ENCODE measurements at regions not wholly inside any gene's neighbourhood (a gene's known extent, or its start where the extent isn't known, plus 50 kb on each side); places are given as distances from the start of the nearest gene placed in this dataset.
"Not testable (repeated sequence)": the region's sequence is repeated elsewhere in the genome, so short reads cannot be mapped to it uniquely, and the experiment has no call there.

DNA sequence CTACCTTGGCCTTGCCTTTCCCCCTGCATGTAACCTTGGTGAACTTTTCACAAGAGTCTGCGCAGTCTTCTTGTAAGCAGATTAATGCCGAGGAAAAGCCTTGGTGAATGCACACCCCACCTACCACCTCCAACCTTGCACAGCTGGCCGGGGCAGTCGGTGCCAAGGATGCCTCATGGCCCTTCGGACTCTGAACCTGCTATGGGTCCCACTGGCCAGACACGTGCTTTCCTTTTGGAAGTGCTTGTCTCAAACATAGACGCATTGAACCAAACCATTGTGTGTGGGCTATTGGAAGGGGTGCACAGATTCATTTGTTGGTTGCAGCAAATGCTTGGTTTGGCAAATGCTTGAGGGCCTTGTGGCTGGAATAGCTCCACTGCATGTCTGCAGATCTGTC is 109.0 kb upstream of the PLGLB2 start:
- DNase-seq (ENCODE audit: low read depth in 2 of 2): not testable (repeated sequence)

DNA sequence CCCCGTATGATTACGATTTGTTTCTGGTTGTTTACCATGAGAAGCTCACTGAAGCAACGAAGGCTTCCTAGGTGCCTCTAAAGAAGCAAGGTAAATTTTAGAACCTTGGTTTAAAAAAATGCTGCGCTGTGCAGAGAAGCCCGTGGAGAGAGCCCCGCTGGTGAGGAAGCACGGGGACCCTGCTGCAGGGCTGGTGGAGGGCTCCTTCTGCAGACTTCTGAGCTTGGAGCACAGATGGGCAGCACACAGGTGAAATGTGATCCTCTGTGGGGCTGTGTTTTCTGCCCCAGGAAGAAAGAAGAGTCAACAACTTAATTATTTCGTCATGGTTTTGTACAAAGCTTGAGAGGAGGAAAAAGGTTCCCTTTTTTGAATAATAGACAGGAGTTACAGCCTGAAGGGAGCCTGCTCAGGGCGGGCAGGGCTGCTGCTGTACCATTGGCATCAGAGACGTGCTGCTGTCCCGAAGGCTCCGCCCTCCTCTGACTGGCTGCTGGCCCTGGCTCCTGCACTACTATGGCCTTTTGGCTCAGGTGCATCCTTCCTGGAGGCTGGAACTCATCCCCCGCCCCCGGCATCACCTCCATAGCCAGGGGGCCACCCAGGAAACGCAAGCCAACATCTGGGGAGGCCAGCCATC is 108.0 kb upstream of the PLGLB2 start:
- DNase-seq (ENCODE audit: low read depth in 2 of 2): not testable (repeated sequence)

DNA sequence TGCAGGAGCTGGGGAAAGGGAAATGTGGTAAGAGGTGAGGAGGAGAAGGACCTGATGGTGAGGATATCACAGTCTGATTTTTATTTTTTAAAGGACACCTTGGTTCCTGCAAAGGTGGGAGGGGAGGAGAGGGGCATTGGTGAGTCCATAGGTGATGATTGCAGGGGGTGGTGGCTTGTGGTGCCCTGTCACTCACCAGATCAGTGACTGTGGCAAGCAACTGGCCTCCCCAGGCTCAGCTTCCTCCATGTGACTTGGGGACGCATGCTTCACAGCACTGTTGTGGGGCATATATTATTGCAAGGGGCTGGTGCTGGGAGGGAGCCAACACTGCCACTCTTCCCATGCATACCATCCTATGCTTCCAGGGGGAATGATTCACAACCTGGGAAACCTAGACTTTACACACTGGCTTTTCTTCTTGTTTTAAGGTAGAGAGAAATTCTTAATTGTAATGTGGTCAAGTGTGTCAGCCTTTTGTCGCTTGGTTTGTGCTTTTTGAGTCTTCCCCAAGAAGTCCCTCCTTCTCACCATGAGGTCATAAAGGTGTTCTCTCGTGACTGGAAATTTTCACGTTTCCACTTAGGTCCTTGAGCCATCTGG is 106.8 kb upstream of the PLGLB2 start:
- not testable (repeated sequence) for DNase-seq (ENCODE audit: low read depth in 2 of 2)

DNA sequence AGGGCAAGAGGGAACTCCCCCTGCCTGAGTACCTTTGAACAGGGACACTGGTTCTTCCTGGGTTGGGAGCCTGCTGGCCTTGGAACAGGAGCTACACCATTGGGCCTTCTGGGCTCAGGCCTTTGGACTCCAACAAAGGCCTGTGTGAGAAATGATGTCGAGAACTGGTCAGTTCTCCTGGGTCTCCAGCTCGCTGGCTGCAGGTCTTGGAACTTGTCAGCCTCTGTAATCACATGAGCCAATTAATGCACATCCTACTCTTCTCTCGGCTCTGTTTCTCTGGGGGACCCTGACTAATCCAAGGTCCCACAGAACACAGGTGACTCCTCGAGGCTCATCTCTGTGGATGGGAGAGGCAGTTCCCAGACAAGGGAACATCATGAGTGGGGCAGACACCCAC is 104.7 kb upstream of the PLGLB2 start:
- not testable (repeated sequence) for DNase-seq (ENCODE audit: low read depth in 2 of 2)

DNA sequence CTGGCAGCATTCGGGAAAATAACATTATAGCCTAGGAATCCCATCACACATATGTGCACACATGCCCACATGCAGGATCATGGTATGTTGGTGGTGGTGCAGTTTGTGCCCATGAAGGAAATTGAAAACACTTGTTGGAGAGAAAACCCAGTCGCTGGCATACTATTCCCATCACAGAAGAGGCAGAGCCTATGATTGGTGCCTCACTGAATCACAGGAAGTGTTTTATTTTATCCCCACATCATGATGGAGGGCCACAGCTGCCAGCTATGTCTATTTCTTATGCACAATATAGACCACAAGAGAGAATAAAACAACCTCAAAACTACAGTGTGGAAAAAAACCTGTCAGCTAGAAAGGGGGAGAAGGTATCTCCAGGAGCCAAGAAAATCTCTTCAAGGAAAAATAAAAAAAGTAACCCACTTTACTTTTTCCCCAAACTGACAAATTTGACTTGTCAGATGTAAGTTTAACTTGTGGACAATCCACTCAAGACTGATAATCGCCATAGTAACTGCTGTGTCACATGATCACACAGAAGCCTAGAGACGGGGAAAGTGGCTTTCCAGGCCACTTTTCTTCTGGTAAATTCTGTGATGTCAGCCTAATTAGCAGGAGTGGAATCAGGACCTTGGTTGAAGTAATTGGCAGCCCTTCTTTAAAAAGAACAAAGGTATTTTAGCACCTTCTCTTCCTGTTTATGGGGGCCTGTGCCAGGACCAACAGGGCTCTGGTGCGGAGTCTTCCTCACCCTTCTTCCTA is 100.0 kb upstream of the PLGLB2 start:
- DNase-seq (ENCODE audit: low read depth in 2 of 2): peak in 1 of 2 donors; percentile 19

DNA sequence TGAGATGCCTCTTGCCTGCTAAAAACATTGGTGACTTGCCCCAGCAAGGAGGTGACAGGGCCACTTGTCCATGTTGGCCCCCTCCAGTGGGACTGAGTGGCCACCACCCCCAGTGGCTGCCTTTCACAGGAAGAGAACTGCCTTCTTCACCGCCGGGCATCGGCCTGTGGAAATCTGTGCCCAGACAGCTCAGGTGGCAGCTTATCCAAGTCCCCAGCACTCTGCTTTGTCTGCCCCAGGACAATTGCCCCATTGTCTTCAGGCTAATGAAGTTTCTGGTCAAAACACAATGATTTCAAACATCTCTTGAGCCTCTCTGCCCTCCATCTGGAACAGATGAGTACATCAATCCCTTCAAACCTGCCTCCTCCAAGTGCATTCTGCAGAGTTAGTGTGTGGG is 99.1 kb upstream of the PLGLB2 start:
- DNase-seq (ENCODE audit: low read depth in 2 of 2): not testable (repeated sequence)

DNA sequence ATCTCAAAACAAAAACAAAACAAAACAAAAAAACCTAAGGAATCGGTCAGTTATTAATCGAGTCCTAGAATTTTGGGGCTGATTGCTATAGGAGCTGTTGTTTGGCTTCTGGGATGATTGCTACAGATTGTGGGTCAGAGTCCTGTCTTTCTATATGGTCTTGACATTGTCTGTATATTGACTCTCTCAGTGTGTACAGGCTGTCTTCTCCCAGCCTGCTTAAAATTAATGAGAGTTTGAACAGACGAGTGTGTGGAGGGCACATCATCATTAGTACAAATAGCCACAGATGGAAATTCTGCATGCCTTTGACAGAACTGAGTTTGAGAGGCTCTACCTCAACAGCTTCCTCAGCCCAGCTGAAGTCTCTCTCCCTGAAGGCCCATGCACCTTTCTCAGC is 98.0 kb upstream of the PLGLB2 start:
- not testable (repeated sequence) for DNase-seq (ENCODE audit: low read depth in 2 of 2)

DNA sequence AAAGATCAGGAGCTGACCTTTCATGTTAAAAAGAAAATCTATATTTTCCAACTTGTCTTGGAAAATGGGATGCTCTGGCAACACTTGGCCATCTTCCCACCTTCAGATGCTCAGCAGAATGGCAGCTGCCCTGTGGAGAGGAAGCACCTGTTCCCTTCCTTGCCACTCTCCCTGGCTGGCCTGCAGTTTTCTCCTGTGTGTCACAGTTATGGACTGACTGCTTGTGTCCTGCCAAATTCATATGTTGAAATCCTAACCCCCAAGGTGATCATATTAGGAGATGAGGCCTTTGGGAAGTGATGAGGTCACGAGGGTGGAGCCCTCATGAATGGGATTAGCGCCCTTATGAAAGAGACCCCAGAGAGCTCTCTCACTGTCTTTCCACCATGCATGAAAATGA is 97.0 kb upstream of the PLGLB2 start:
- DNase-seq (ENCODE audit: low read depth in 2 of 2): not testable (repeated sequence)

DNA sequence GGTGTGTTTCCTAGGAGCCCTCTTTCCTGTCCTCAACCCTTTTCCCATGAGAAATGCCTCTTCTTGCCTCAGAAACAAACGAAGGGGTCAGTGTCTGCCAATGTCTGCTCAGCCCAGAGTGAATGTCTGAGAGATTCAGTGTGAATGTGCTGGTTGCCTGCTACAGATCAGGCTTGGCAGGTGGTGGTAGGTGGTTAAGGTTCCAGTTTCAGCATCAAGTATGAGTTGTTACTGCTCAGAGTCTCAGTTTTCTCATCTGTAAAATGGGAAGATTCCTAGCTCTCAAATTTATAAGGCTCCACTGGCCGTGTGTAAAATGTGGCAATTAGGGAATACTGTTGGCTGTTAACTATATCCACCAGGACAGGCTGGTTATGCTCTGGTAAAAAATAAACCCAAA is 96.3 kb upstream of the PLGLB2 start:
- DNase-seq (ENCODE audit: low read depth in 2 of 2): peak in 1 of 2 donors; percentile 8

DNA sequence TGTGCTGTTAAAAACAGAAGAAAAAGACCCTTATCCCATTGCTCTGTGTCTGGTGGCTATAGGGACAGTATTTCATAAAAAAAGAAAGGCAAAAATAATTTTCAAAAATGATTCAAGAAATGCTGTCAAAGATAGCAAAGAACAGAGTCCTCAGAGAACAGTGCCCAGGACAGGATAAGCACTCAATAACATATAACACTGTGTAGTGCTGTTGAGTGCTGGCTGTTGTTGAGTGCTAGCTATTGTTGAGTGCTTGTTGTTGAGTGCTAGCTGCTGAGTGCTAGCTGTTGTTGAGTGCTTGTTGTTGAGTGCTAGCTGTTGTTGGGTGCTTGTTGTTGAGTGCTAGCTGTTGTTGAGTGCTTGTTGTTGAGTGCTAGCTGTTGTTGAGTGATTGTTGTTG is 94.5 kb upstream of the PLGLB2 start:
- DNase-seq (ENCODE audit: low read depth in 2 of 2): not testable (repeated sequence)

DNA sequence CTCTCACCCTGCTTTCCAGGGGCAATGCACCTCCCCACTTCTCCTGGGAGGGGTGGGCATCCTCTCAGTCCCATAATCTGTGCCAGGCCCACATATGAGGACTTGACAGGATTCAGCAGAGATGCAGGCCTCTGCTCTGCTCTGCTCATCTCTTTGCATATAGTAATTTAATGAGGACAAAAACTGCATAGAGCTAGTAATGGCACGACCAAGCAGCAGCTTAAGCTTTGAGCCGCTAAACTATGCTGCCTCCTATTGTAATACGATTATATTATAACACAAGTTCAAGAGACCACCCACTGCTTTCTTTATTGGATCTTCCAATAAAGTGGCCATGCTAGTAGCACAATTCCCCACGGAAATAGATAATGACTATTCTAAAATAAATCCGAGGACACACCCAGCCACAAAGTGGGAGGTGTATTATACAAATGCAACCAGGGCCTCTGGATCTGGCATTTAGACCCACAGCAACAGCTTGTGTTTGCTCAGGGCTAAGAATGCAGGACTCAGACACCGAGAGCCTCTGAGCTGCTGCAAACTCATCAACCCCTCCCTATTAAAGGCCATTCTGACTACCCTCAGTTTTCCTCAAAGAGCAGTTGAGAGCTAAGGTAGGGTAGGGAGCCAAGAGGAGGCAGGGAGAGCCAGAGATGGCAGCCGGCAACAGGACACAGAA is 93.6 kb upstream of the PLGLB2 start:
- DNase-seq (ENCODE audit: low read depth in 2 of 2): not testable (repeated sequence)

DNA sequence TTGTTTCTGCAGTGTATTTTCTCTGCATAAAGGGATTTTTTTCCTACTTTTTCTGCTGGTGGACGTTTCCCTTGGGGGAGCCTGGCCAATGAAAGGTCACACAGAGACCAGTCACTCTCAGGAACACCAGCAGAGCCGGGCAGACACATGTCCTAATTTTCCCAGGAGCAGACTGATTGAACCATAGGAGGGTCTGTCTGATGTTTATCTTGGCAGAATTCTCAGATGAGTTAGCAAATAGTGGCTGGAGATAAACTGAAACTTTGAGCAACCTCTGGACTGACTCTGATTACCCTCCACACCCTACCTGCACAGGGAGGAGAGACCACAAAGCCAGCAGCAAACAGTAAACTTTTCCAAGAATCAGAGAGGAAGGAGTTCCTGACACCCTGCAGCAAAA is 90.0 kb upstream of the PLGLB2 start:
- DNase-seq (ENCODE audit: low read depth in 2 of 2): not testable (repeated sequence)

DNA sequence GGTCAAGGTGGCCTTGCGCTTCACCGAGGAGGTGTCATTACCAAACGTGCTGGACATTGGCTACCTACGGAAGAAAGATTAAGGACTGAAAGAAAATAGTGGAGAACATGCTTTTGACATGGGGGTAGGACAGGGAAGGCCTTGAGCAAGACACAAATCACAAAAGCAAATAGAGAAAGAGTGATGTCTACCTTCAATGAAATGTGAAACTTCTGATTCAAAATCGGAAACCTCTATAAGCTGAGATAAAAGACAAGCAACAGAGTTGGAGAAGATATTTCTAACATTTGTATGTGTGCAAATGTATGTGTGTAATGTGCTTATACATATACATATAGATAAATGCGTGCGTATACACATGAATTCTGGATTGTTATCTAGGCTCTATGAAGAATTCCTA is 89.5 kb upstream of the PLGLB2 start:
- DNase-seq (ENCODE audit: low read depth in 2 of 2): not testable (repeated sequence)

DNA sequence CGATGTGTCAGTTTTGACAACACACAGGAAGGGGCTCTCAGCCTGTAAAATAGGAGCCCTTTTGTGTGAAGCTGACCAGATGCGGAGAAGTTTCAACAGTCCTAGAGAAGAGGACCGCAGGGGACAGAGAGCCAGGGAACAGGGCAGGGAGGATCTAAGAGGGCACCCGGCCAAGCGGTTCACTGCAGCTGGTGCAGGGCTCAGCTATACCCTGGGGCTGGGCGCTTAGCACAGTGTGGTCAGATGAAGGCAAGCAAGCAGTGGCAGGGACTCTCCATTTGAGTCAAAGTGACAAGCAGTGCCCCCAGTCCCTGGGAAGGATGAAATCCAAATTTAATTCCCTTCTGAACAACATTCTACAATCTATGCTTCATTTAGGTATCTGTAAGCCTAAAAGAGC is 88.9 kb upstream of the PLGLB2 start:
- not testable (repeated sequence) for DNase-seq (ENCODE audit: low read depth in 2 of 2)

DNA sequence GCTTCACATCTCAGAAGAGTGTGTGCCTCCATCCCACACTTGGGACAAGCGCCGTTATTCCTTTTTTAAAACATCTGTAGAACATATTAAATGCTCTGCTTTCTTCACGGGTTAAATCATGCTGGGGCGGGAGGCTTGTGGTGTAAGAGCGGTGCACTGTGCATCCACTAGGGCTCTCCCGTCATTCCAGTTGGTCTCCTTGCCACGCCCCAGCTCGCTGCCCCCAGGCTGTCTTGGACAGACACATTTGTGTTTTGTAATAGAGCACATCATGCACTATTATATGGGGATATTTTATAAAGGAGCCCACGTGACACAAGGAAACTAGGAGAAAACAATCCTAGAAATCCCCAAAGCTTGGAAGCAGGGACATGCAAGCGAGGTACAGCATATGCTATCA is 87.7 kb upstream of the PLGLB2 start:
- DNase-seq (ENCODE audit: low read depth in 2 of 2): not testable (repeated sequence)

DNA sequence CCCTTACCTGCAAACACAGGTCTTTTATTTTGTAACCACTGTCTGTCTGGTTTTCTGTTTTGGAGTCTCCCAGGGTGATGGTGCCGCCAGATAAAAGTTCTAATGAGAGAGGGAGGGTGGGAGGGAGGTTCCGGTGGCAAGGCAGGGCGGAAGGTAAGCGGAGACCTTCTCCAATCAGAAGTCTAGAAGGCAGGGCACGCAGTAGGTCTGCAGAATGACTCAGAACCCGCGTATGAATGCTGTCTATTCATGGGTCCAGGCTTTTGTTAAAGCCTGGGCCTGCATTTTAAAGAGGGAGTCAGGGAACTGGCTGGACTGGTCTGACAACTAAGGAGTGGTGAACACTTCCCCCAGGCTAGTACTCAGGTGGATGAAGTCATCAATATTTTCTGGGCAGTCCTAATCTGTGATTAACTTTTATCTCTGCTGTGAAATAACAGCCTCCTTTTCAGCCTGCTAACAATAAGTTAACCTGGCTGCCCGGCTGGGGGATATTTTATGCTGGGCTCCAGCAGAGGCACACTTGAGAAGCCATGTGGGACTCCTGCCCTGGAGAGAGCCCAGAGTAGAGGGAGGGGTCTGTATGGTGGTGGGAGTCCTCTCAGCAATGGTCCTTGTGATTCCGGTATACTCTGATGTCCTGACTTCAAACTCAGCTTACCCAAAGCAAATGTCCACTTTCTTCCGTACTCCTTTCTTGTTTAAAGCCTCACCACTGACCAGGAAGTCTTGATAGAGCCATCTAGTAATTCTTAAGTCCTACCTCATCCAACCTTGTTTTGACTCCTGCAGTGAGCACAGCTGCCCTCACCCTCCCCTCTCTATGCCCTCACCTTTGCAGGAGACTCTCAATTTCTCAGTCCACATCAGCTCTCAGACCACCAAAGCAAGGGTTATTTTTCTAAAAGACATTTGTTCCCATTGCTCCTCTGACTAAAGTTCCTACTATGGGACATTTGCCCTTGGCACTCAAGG is 85.3 kb upstream of the PLGLB2 start:
- not testable (repeated sequence) for DNase-seq (ENCODE audit: low read depth in 2 of 2)

DNA sequence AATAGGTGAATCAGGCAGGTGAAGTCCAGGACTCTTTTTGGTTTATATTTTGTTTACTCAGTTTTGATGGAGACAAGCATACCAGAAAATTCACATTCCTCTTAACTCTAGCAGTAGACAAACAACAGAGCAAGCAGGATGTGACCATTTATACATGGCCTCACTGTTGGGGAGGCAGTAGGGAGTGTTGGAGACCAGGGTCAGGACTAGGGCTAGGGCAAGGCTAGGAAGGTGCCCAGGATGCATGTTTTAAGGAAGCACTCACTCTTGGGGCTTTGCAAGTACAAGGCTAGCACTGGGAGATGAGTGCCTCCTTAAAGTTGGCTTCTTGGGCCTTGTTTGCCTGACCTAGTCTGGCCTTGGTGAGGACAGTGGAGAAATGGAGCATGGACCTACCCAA is 84.5 kb upstream of the PLGLB2 start:
- not testable (repeated sequence) for DNase-seq (ENCODE audit: low read depth in 2 of 2)

DNA sequence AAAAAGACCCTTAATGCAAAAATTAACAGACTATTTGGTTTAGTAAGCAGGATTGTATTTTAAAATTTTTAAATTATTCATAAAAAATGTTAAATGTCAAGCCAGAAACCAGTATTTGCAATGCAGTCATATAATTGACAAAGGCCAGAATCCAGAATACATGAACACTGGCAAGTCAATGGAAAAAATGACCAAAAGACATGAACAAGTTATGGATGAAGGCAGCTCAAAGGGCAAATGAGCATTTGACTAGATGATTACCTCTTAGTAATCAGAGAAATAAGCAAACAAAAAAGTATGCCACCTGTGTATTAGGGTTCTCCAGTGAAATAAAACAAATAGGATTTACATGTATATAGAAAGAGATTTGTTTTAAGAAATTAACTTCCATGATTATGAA is 80.9 kb upstream of the PLGLB2 start:
- not testable (repeated sequence) for DNase-seq (ENCODE audit: low read depth in 2 of 2)

DNA sequence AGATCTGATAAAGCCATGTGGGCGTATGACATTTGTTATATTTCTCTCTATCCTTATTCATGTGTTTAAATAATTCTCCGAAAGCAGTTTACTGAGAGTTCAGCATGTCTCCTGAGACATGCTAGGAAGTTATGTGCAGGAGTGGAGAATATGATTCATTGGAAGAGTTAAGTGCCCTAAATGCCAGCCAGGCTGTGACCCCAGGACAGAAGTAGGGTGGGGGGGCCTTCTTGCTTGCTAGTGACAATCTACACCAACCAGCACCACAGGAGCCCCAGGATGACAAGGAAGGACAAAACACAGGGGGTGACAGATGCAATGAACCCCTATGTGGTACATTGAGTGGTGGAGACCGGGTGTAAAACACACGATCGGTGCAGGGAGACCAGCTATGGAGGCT is 79.5 kb upstream of the PLGLB2 start:
- DNase-seq (ENCODE audit: low read depth in 2 of 2): not testable (repeated sequence)

DNA sequence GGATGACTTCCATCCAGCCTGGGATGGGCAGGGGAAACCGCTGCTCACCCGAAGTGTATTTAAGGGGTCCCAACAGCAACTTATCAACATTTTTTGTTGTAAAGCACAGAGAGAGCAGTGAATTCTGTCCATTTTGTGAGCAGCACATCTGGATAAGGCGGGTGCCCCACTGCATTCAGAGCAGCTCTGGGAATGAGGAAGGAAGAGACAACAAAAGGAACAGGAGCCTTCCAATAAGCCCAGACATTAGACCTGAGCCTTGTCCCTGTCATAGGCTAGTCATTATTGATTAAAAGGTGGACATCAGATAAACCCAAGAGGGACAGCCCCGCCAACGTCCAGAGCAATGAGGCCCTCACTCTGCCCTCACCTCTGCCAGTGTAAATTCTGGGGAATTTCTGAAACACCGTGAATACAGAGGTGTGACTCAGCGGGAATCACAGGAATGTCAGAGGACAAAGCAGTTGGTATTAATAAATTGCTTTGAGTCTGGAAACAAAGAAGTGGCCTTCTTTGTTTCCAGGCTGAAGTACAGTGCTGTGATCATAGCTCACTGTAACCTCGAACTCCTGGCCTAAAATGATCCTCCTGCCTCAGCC is 78.2 kb upstream of the PLGLB2 start:
- DNase-seq (ENCODE audit: low read depth in 2 of 2): not testable (repeated sequence)
